ENCODE measurements at regions not wholly inside any gene's neighbourhood (a gene's known extent, or its start where the extent isn't known, plus 50 kb on each side); places are given as distances from the start of the nearest gene placed in this dataset.

DNA sequence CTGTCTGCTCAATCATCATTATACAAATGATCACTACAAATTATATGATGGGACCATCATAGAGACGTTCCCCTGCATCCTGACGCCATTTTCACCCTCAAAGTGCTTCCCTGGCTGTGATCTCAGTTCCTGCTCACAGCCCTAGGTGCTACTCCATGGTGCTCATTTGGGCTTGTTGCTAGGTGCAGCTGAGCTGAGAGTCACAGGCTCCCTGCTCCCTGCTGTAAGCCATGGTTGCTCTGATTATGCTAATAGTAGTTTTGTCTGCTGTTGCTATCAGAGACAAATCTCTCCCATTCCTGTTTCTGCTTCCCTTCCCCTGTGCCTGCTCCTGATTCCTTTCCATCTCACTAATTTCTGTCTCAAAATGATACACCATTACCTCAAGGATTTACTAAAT, 474.3 kb downstream of the METTL15 start:
- H3K4me3 ChIP-seq (ENCODE audit: low read depth, low read length): no peak overlapping the region
- TF ChIP-seq, protein P1, sequence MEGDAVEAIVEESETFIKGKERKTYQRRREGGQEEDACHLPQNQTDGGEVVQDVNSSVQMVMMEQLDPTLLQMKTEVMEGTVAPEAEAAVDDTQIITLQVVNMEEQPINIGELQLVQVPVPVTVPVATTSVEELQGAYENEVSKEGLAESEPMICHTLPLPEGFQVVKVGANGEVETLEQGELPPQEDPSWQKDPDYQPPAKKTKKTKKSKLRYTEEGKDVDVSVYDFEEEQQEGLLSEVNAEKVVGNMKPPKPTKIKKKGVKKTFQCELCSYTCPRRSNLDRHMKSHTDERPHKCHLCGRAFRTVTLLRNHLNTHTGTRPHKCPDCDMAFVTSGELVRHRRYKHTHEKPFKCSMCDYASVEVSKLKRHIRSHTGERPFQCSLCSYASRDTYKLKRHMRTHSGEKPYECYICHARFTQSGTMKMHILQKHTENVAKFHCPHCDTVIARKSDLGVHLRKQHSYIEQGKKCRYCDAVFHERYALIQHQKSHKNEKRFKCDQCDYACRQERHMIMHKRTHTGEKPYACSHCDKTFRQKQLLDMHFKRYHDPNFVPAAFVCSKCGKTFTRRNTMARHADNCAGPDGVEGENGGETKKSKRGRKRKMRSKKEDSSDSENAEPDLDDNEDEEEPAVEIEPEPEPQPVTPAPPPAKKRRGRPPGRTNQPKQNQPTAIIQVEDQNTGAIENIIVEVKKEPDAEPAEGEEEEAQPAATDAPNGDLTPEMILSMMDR (IDR thresholded peaks at IDR 0.05; ENCODE audit: borderline replicate concordance, insufficient read depth, low read depth, low read length): no peak

GRCh38 chr11:28581286-28582242, 473.4 kb downstream of the METTL15 start:
- TF ChIP-seq, protein P1 (IDR thresholded peaks at IDR 0.05; ENCODE audit: borderline replicate concordance, insufficient read depth, low read depth, low read length): no peak
- no peak overlapping the region for H3K4me3 ChIP-seq (ENCODE audit: low read depth, low read length)

GRCh38 chr11:28571371-28571770, 463.2 kb downstream of the METTL15 start:
- TF ChIP-seq, protein P1 (IDR thresholded peaks at IDR 0.05; ENCODE audit: borderline replicate concordance, insufficient read depth, low read depth, low read length): no peak
- no peak overlapping the region for H3K4me3 ChIP-seq (ENCODE audit: low read depth, low read length)

- TF ChIP-seq, protein P1 (IDR thresholded peaks at IDR 0.05; ENCODE audit: borderline replicate concordance, insufficient read depth, low read depth, low read length): no peak
- no peak overlapping the region for H3K4me3 ChIP-seq (ENCODE audit: low read depth, low read length)
These were observed 460.9 kb downstream of the METTL15 start for GRCh38 chr11:28569106-28569505.

DNA sequence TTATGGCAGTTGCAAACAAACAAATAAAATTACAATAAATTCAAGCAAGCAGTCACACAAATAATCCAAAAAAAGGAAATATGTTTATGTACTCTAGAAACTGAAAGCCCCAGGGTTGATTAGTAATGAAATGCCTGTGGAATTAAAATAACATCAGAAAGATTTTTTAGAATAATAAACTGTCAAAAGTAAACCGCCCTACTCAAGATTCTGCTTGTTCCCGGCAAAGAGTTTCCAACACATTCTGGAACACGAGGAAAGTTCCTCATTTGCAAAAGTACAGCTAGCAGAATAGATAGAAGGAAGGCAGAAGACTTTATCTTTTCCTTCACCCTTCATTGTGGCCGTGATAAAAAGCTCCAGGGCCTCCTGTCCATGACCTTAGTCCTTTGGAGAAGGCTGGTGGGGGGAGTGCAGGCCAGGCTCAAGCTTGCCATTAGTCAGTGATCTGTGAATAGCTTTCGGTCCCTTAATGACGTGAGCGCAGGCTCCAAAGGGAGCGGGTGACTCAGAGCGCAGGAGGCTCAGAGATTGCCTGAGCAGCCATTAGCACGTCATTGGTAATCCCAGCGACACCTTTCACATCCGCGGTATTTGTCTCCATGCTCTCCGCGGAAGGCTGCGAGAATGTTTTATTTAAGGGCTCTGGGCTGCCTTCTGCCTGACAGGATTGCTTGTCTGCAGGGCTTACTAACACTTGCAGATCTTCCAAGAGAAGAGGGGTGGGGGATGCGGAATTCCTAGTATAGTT, 458.3 kb downstream of the METTL15 start:
- no peak overlapping the region for H3K4me3 ChIP-seq (ENCODE audit: low read depth, low read length)
- TF ChIP-seq, protein P1 (IDR thresholded peaks at IDR 0.05; ENCODE audit: borderline replicate concordance, insufficient read depth, low read depth, low read length): no peak

GRCh38 chr11:28559492-28559891, 451.3 kb downstream of the METTL15 start:
- H3K4me3 ChIP-seq (ENCODE audit: low read depth, low read length): no peak overlapping the region
- TF ChIP-seq, protein P1 (IDR thresholded peaks at IDR 0.05; ENCODE audit: borderline replicate concordance, insufficient read depth, low read depth, low read length): no peak
